IPS-15b (cell line): ENCODE measurements at regions not wholly inside any gene's neighbourhood (a gene's known extent, or its start where the extent isn't known, plus 50 kb on each side); places are given as distances from the start of the nearest gene placed in this dataset.

ENCODE experiments used
- H3K27me3 ChIP-seq: one replicate; pipeline ENCODE4 v1.6.1; 2013; ENCODE audit warnings: low read length; ENCODE audit not compliant: control insufficient read depth, insufficient read depth
- H3K36me3 ChIP-seq: one replicate; pipeline ENCODE4 v1.6.1; 2013; ENCODE audit warnings: low read length; ENCODE audit not compliant: control insufficient read depth, insufficient read depth
- H3K4me1 ChIP-seq: one replicate; pipeline ENCODE4 v1.6.1; 2013; ENCODE audit warnings: mild to moderate bottlenecking, low read length; ENCODE audit not compliant: control insufficient read depth, insufficient read depth
- H3K4me3 ChIP-seq: one replicate; pipeline ENCODE4 v1.5.1; 2013; ENCODE audit warnings: low read depth, low read length
- H3K9ac ChIP-seq: one replicate; pipeline ENCODE4 v1.6.1; 2013; ENCODE audit warnings: low read depth, mild to moderate bottlenecking, low read length
- H3K9me3 ChIP-seq: one replicate; pipeline ENCODE4 v1.6.1; 2013; ENCODE audit warnings: mild to moderate bottlenecking, low read length; ENCODE audit not compliant: control insufficient read depth, insufficient read depth

DNA sequence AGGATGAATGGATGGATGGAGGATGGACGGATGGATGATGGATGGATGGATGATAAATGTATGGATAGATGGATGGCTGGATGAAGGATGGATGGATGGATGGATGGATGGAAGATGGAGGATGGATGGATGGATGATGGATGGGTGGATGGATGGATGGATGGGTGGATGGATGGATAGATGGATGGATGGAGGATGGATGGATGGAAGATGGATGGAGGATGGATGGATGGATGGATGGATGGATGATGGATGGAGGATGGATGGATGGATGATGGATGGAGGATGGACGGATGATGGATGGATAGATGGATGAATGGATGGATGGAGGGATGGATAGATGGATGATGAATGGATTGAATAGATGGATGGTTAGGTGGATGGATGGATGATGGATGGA lies 210.6 kb upstream of the IGF1R start:
- Histone ChIP-seq H3K9me3 (no peaks in the 10 kb centered on the region), H3K36me3 (no peaks in the 10 kb centered on the region), H3K27me3 (no peaks in the 10 kb centered on the region), H3K4me3 (no peak overlapping the region), H3K9ac (no peak overlapping the region), H3K4me1 (no peaks in the 10 kb centered on the region)

DNA sequence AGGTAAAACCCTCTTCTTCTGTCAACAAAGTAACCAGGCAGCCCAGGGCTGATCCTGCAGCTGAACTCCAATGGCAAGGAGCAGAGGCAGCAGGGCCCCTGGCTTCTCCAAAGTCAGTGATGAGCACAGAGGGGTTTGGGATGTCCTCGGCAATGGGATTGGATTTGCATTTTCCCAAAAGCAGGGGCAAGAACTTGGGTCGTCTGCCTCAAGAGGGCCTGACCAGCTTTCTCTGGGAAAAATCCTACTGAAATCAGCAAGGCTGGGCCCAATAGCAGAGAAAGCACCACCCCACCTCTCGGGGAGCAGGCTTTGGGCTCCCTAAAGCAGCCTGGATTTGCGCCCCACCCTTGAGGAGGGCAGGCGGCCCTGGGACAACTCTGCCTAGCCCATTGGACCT lies 210.0 kb upstream of the IGF1R start:
- no peaks in the 10 kb centered on the region for H3K27me3 ChIP-seq
- no peak overlapping the region for H3K9ac ChIP-seq
- H3K4me1 ChIP-seq: no peaks in the 10 kb centered on the region
- no peaks in the 10 kb centered on the region for H3K36me3 ChIP-seq
- no peaks in the 10 kb centered on the region for H3K9me3 ChIP-seq
- no peak overlapping the region for H3K4me3 ChIP-seq

- H3K27me3 ChIP-seq: no peaks in the 10 kb centered on the region
- H3K9ac ChIP-seq: no peak overlapping the region
- H3K4me1 ChIP-seq: no peaks in the 10 kb centered on the region
- no peaks in the 10 kb centered on the region for H3K36me3 ChIP-seq
- no peaks in the 10 kb centered on the region for H3K9me3 ChIP-seq
- H3K4me3 ChIP-seq: no peak overlapping the region
These were observed 209.4 kb upstream of the IGF1R start for GRCh38 chr15:98438907-98439306.

- Histone ChIP-seq H3K4me3 (no peak overlapping the region), H3K27me3 (no peaks in the 10 kb centered on the region)
These were observed 208.8 kb upstream of the IGF1R start for GRCh38 chr15:98439523-98439942.

DNA sequence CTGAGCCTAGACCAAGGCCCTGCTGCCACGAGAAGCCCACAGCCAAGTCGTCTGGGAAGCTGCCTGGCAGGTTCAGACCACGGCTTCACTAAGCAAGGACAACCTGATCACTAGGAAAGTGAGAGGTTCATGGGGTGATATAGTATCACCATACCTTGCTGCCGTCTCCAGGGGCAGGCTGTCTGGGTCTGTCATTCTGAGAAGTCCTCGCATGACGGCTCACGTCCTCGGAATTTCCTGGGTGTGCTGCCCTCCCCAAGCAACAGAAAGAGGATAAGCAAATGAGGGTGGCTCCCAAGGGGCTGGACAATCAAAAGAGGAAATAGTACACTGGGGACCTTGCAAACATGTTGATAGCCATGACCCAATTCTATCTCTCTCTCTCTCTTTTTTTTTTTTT lies 207.4 kb upstream of the IGF1R start:
- H3K9me3 ChIP-seq: no peaks in the 10 kb centered on the region
- no peaks in the 10 kb centered on the region for H3K4me1 ChIP-seq
- no peak overlapping the region for H3K4me3 ChIP-seq
- no peak overlapping the region for H3K9ac ChIP-seq
- H3K36me3 ChIP-seq: no peaks in the 10 kb centered on the region
- no peaks in the 10 kb centered on the region for H3K27me3 ChIP-seq

More at GRCh38 chr15:98439523-98439942, 208.8 kb upstream of the IGF1R start:
- no peaks in the 10 kb centered on the region for H3K9me3 ChIP-seq
- H3K9ac ChIP-seq: no peak overlapping the region
- no peaks in the 10 kb centered on the region for H3K36me3 ChIP-seq
- H3K4me1 ChIP-seq: no peaks in the 10 kb centered on the region

GRCh38 chr15:98441599-98441998 lies 206.7 kb upstream of the IGF1R start:
- H3K4me1 ChIP-seq: no peaks in the 10 kb centered on the region
- no peak overlapping the region for H3K4me3 ChIP-seq
- H3K27me3 ChIP-seq: no peaks in the 10 kb centered on the region
- no peaks in the 10 kb centered on the region for H3K36me3 ChIP-seq
- no peaks in the 10 kb centered on the region for H3K9me3 ChIP-seq
- no peak overlapping the region for H3K9ac ChIP-seq

GRCh38 chr15:98442379-98442833 lies 205.9 kb upstream of the IGF1R start:
- Histone ChIP-seq H3K36me3 (no peaks in the 10 kb centered on the region), H3K4me1 (no peaks in the 10 kb centered on the region), H3K27me3 (no peaks in the 10 kb centered on the region), H3K9me3 (no peaks in the 10 kb centered on the region), H3K9ac (no peak overlapping the region), H3K4me3 (no peak overlapping the region)

DNA sequence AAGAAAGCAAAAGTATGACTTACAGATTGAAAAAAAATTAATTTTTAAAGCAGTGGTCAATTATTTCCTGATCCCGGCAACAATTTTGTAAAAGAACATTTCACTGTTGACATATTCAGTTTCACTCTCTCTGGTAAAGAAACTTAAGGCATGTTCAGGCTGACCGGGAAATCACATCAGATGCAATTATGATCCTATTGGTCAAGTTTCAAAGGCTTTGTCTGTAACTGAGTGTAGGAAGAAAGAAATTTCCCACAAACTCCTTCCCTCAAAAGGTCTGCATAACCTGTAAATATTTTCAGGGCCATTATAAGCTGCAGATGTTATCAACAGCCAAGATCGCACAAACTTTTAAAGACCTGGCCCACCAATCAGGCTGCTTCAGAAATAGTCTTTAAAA lies 205.4 kb upstream of the IGF1R start:
- no peaks in the 10 kb centered on the region for H3K27me3 ChIP-seq
- H3K4me1 ChIP-seq: no peaks in the 10 kb centered on the region
- no peaks in the 10 kb centered on the region for H3K9me3 ChIP-seq
- H3K9ac ChIP-seq: no peak overlapping the region
- no peaks in the 10 kb centered on the region for H3K36me3 ChIP-seq
- no peak overlapping the region for H3K4me3 ChIP-seq

- Histone ChIP-seq H3K4me3 (no peak overlapping the region), H3K36me3 (no peaks in the 10 kb centered on the region), H3K9me3 (no peaks in the 10 kb centered on the region), H3K27me3 (no peaks in the 10 kb centered on the region), H3K9ac (no peak overlapping the region), H3K4me1 (no peaks in the 10 kb centered on the region)
These were observed 204.8 kb upstream of the IGF1R start for GRCh38 chr15:98443526-98443925.

DNA sequence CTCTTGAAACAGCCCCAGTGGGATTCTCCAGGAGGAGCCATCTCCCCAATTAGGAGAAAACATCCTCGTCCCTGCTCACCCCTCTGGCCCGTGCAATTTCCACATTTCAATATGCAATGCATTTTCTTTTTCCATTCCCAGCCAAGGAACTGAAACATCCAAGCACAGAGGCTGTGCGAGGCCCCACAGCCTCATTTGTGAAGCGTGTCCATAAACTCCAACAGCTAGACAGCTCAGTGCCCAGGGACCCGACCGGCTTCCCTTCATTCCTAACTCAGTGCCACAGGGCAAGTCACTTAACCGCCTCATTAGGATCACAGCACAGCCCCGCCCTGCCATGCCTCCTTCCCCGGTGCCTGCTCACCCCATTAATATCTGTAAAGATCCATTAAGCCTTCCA lies 204.2 kb upstream of the IGF1R start:
- H3K9me3 ChIP-seq: no peaks in the 10 kb centered on the region
- H3K9ac ChIP-seq: no peak overlapping the region
- H3K27me3 ChIP-seq: no peaks in the 10 kb centered on the region
- H3K36me3 ChIP-seq: no peaks in the 10 kb centered on the region
- no peak overlapping the region for H3K4me3 ChIP-seq
- H3K4me1 ChIP-seq: no peaks in the 10 kb centered on the region

DNA sequence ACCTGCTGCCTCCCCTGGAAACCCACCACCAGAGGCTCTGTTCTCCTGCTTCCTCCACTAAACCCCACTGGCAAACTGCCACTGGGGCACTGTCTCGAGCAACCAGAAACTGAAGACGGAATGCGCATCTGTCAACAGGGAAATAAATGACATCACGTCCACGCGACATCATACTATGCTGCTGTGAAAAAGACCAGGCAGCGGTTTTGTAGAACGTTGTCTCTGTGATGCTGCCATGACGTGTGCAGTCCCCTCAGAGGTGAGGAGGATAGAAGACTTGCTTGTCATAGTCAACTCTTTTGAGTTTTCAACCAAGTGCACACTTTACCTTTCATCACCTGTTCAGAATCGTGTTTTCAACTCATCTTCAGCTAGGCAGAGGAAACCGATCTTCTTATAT lies 203.0 kb upstream of the IGF1R start:
- H3K27me3 ChIP-seq: no peaks in the 10 kb centered on the region
- no peaks in the 10 kb centered on the region for H3K4me1 ChIP-seq

GRCh38 chr15:98446083-98446482 lies 202.3 kb upstream of the IGF1R start:
- H3K9ac ChIP-seq: no peak overlapping the region
- peaks cover 3% of the 10 kb centered on the region for H3K27me3 ChIP-seq
- H3K4me1 ChIP-seq: no peaks in the 10 kb centered on the region
- H3K9me3 ChIP-seq: no peaks in the 10 kb centered on the region
- H3K36me3 ChIP-seq: no peaks in the 10 kb centered on the region
- no peak overlapping the region for H3K4me3 ChIP-seq

More for the DNA sequence above, 203.0 kb upstream of the IGF1R start:
- H3K4me3 ChIP-seq: no peak overlapping the region
- no peaks in the 10 kb centered on the region for H3K36me3 ChIP-seq
- H3K9ac ChIP-seq: no peak overlapping the region
- no peaks in the 10 kb centered on the region for H3K9me3 ChIP-seq

- Histone ChIP-seq H3K9me3 (no peaks in the 10 kb centered on the region), H3K4me3 (no peak overlapping the region), H3K27me3 (peaks cover 3% of the 10 kb centered on the region), H3K9ac (no peak overlapping the region), H3K4me1 (no peaks in the 10 kb centered on the region), H3K36me3 (no peaks in the 10 kb centered on the region)
These were observed 201.3 kb upstream of the IGF1R start for GRCh38 chr15:98447069-98447468.
